ENCODE measurements at regions not wholly inside any gene's neighbourhood (a gene's known extent, or its start where the extent isn't known, plus 50 kb on each side); places are given as distances from the start of the nearest gene placed in this dataset.

- no peak for DNase-seq
Observed at GRCh38 chr1:57848406-57848805, 424.5 kb upstream of the DAB1 start.

- DNase-seq = no peak
Observed at GRCh38 chr1:57845041-57845440, 421.2 kb upstream of the DAB1 start.

- DNase-seq = no peak
Observed at GRCh38 chr1:57844382-57844980, 420.6 kb upstream of the DAB1 start.

GRCh38 chr1:57843760-57844159 is 419.9 kb upstream of the DAB1 start:
- DNase-seq = no peak

GRCh38 chr1:57839526-57839925 is 415.7 kb upstream of the DAB1 start:
- DNase-seq = no peak

- no peak for DNase-seq
Observed at GRCh38 chr1:57839067-57839466, 415.2 kb upstream of the DAB1 start.

- DNase-seq = no peak
Observed at GRCh38 chr1:57835620-57836019, 411.8 kb upstream of the DAB1 start.

GRCh38 chr1:57833296-57833695 is 409.4 kb upstream of the DAB1 start:
- DNase-seq = no peak

GRCh38 chr1:57832612-57833011 is 408.8 kb upstream of the DAB1 start:
- DNase-seq = no peak

GRCh38 chr1:57831624-57832023 is 407.8 kb upstream of the DAB1 start:
- DNase-seq = no peak

GRCh38 chr1:57826535-57826934 is 402.7 kb upstream of the DAB1 start:
- DNase-seq = no peak

GRCh38 chr1:57824535-57824934 is 400.7 kb upstream of the DAB1 start:
- DNase-seq = no peak

GRCh38 chr1:57820356-57821095 is 396.7 kb upstream of the DAB1 start:
- no peak for DNase-seq

GRCh38 chr1:57819893-57820292 is 396.0 kb upstream of the DAB1 start:
- no peak for DNase-seq

- no peak for DNase-seq
Observed at GRCh38 chr1:57803586-57803985, 379.7 kb upstream of the DAB1 start.

GRCh38 chr1:57800376-57800775 is 376.5 kb upstream of the DAB1 start:
- DNase-seq = no peak

- no peak for DNase-seq
Observed at GRCh38 chr1:57799490-57800115, 375.7 kb upstream of the DAB1 start.

GRCh38 chr1:57798543-57798942 is 374.7 kb upstream of the DAB1 start:
- DNase-seq = no peak

- no peak for DNase-seq
Observed at GRCh38 chr1:57797084-57797483, 373.2 kb upstream of the DAB1 start.

GRCh38 chr1:57796616-57797015 is 372.8 kb upstream of the DAB1 start:
- no peak for DNase-seq

GRCh38 chr1:57795886-57796285 is 372.0 kb upstream of the DAB1 start:
- DNase-seq = no peak

- no peak for DNase-seq
Observed at GRCh38 chr1:57794078-57794477, 370.2 kb upstream of the DAB1 start.

- no peak for DNase-seq
Observed at GRCh38 chr1:57791497-57791896, 367.6 kb upstream of the DAB1 start.

- DNase-seq = no peak
Observed at GRCh38 chr1:57789936-57790335, 366.1 kb upstream of the DAB1 start.

GRCh38 chr1:57788313-57788712 is 364.5 kb upstream of the DAB1 start:
- no peak for DNase-seq

All from DMS79 treated with DMSO at 0.1 percent for 48 hours (cell line).